BJ (cell line): ENCODE measurements at regions not wholly inside any gene's neighbourhood (a gene's known extent, or its start where the extent isn't known, plus 50 kb on each side); places are given as distances from the start of the nearest gene placed in this dataset.

Experiments used
- CTCF ChIA-PET: fragments of 350-600 bp; formaldehyde crosslinking; extraction: SDS; loops from one replicate; lab custom pipeline; 2021; ENCODE audit warnings: antibody characterized with exemption, inconsistent platforms; lab: Yijun Ruan, JAX
- POLR2A ChIA-PET: fragments of 300-600 bp; sonication (Branson Sonifier 250); formaldehyde crosslinking; extraction: SDS; loops from one replicate; lab custom pipeline; 2021; ENCODE audit warnings: antibody characterized with exemption; lab: Charles Lee
- DNase-seq: peaks from one replicate; pipeline ENCODE4 v3.0.0-alpha.2; 2011; ENCODE audit warnings: low read depth
- H3K27me3 ChIP-seq: 2 replicates; pipeline ENCODE4 v1.6.0; 2011; ENCODE audit warnings: low read length; ENCODE audit not compliant: control insufficient read depth, insufficient read depth
- H3K36me3 ChIP-seq: 2 replicates; pipeline ENCODE4 v1.5.1; 2011; ENCODE audit warnings: low read length; ENCODE audit not compliant: control insufficient read depth, insufficient read depth
- H3K4me3 ChIP-seq: 2 replicates; pipeline ENCODE4 v1.5.1; 2011; ENCODE audit warnings: low read depth, mild to moderate bottlenecking, control low read depth, low read length
- CTCF ChIP-seq: IDR thresholded peaks from 2 replicates; pipeline ENCODE4 v1.5.1; 2011; ENCODE audit warnings: low read depth, mild to moderate bottlenecking, control low read depth, inconsistent platforms, low read length, moderate library complexity; ENCODE audit not compliant: insufficient read depth

GRCh38 chr6:44062771-44063560 is 64.3 kb downstream of the MRPL14 start:
- TF ChIP-seq CTCF: peak; percentile 36
- H3K36me3 ChIP-seq: no peaks in the 10 kb centered on the region

GRCh38 chr6:44062105-44062770 is 65.0 kb downstream of the MRPL14 start:
- no peak for DNase-seq
- ChIA-PET CTCF (interaction anchor here (1.0 to 3.0 kb wide), 3 partner anchors 12 to 292 kb away, joined by 3 to 12 read pairs (median 4); no protein-coding TSS in a partner anchor), POLR2A (interaction anchor here (0.6 kb wide), 1 partner anchor 292 kb away, joined by 7 read pairs; the partner anchor contains the start of gene VEGFA)
- H3K27me3 ChIP-seq: no peaks in the 10 kb centered on the region
- no peak for TF ChIP-seq CTCF
- H3K4me3 ChIP-seq: no peak overlapping the region
- H3K36me3 ChIP-seq: no peaks in the 10 kb centered on the region

More at GRCh38 chr6:44062771-44063560, 64.3 kb downstream of the MRPL14 start:
- CTCF ChIA-PET: interaction anchor here (1.0 to 3.0 kb wide), 4 partner anchors 11 to 339 kb away, joined by 3 to 12 read pairs (median 4); no protein-coding TSS in a partner anchor
- POLR2A ChIA-PET: no interaction called here
- Histone ChIP-seq H3K27me3 (no peaks in the 10 kb centered on the region), H3K4me3 (no peak overlapping the region)
- no peak for DNase-seq

GRCh38 chr6:44061375-44062104 is 65.7 kb downstream of the MRPL14 start:
- no peak for TF ChIP-seq CTCF
- no peaks in the 10 kb centered on the region for H3K27me3 ChIP-seq
- ChIA-PET CTCF (interaction anchor here (1.0 to 3.0 kb wide), 7 partner anchors 9 to 293 kb away, joined by 3 to 12 read pairs (median 4); no protein-coding TSS in a partner anchor), POLR2A (interaction anchor here (0.6 kb wide), 1 partner anchor 291 kb away, joined by 7 read pairs; the partner anchor contains the start of gene VEGFA)
- H3K36me3 ChIP-seq: no peaks in the 10 kb centered on the region
- no peak for DNase-seq
- H3K4me3 ChIP-seq: no peak overlapping the region

- ChIA-PET POLR2A (interaction anchor here (0.6 kb wide), 1 partner anchor 11 kb away, joined by 3 read pairs; no protein-coding TSS in a partner anchor), CTCF (interaction anchor here (1.0 to 3.0 kb wide), 7 partner anchors 9 to 452 kb away, joined by 3 to 12 read pairs (median 5); no protein-coding TSS in a partner anchor)
Measured at GRCh38 chr6:44060612-44061374, 66.5 kb downstream of the MRPL14 start.

More at GRCh38 chr6:44060612-44061374, 66.5 kb downstream of the MRPL14 start:
- TF ChIP-seq CTCF: no peak
- Histone ChIP-seq H3K4me3 (no peak overlapping the region), H3K27me3 (no peaks in the 10 kb centered on the region), H3K36me3 (no peaks in the 10 kb centered on the region)
- no peak for DNase-seq
